ENCODE measurements at regions not wholly inside any gene's neighbourhood (a gene's known extent, or its start where the extent isn't known, plus 50 kb on each side); places are given as distances from the start of the nearest gene placed in this dataset.
"Not testable (repeated sequence)": the region's sequence is repeated elsewhere in the genome, so short reads cannot be mapped to it uniquely, and the experiment has no call there.

DNA sequence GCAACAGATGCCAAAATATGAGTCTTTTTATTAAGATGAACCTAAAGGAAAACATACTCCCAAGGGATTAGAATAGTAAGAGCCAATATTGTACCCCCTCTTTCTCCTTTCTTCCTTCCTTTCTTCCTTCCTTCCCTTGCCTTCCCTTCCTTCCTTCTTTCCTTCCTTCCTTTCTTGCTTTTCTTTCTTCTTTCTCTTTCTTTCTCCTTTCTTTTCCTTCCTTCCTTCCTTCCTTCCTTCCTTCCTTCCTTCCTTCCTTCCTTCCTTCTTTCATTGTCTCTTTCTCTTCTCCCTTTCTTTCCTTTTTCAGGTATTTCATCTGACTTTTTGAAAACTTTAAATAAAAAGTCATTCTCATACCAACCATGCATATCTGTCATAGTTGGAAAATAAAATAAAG, 892.5 kb downstream of the LRFN5 start:
- H3K4me2 ChIP-seq (ENCODE audit: low read length, poor library complexity, severe bottlenecking), result no peak overlapping the region
- H3K9ac ChIP-seq (ENCODE audit: low read length), result no peak overlapping the region
- H3K4ac ChIP-seq (ENCODE audit: low read depth in 1 of 2, low read length in 2 of 2), result no peak overlapping the region
- no peak overlapping the region for H3K27ac ChIP-seq (ENCODE audit: low read length, poor library complexity, severe bottlenecking)
- no peak overlapping the region for H4K8ac ChIP-seq (ENCODE audit: low read length)
- H3K23ac ChIP-seq (ENCODE audit: low read length in 2 of 2), result no peak overlapping the region
- no peak overlapping the region for H3K14ac ChIP-seq (ENCODE audit: low read length in 2 of 2)
- H2BK120ac ChIP-seq (ENCODE audit: low read depth, low read length), result no peak overlapping the region
- no peak overlapping the region for H3K18ac ChIP-seq (ENCODE audit: low read depth in 1 of 2, low read length in 2 of 2)
- no peak overlapping the region for H2AFZ ChIP-seq (ENCODE audit: low read depth, low read length)
- H2BK5ac ChIP-seq (ENCODE audit: low read depth, low read length, poor library complexity, severe bottlenecking), result no peak overlapping the region
- no peak for DNase-seq
- H3K27me3 ChIP-seq (ENCODE audit: control insufficient read depth in 1 of 2, insufficient read depth in 1 of 2, low read length in 2 of 2), result no peaks in the 10 kb centered on the region
- no peak overlapping the region for H2BK15ac ChIP-seq (ENCODE audit: low read depth, poor library complexity, severe bottlenecking)
- H3K9me3 ChIP-seq (ENCODE audit: control insufficient read depth, low read length), result no peaks in the 10 kb centered on the region
- H4K91ac ChIP-seq (ENCODE audit: low read length), result no peak overlapping the region
- no peaks in the 10 kb centered on the region for H3K79me1 ChIP-seq (replicated peaks; ENCODE audit: low read length, poor library complexity, severe bottlenecking)
- no peaks in the 10 kb centered on the region for H3K36me3 ChIP-seq (ENCODE audit: control insufficient read depth in 1 of 2, insufficient read depth in 2 of 2, low read depth in 1 of 2, low read length in 2 of 2)
- no peak overlapping the region for H2AK5ac ChIP-seq (ENCODE audit: low read length, severe bottlenecking)
- no peaks in the 10 kb centered on the region for H3K4me1 ChIP-seq (ENCODE audit: control insufficient read depth, insufficient read depth, low read depth, low read length)
- no peak overlapping the region for H3K4me3 ChIP-seq (ENCODE audit: insufficient read depth in 1 of 2, low read depth in 1 of 2, low read length in 2 of 2)
- H2BK12ac ChIP-seq (ENCODE audit: low read length in 2 of 2), result no peak overlapping the region

DNA sequence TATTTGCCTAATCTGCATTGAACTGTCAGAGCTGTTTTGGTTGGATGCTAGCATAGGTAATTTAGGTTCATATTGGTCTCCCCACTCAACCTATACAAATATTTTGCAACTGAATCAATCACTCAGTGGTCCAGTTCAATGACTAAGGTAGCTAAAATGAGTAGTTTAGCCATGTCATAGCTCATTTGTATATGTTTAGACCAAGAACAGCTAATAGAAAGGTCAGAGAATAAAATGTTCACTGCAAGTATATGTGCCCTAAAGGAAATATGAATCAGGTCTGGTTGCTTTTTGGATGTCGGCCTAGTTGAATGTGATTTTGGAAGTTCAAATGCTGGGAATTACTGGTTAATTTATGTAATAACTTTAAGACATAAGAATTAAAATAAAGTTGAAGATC, 883.9 kb downstream of the LRFN5 start:
- Histone ChIP-seq H2BK120ac (ENCODE audit: low read depth, low read length) (no peak overlapping the region), H3K4ac (ENCODE audit: low read depth in 1 of 2, low read length in 2 of 2) (no peak overlapping the region), H3K4me1 (ENCODE audit: control insufficient read depth, insufficient read depth, low read depth, low read length) (no peaks in the 10 kb centered on the region), H2BK12ac (ENCODE audit: low read length in 2 of 2) (no peak overlapping the region), H2AFZ (ENCODE audit: low read depth, low read length) (no peak overlapping the region), H4K91ac (ENCODE audit: low read length) (no peak overlapping the region), H3K14ac (ENCODE audit: low read length in 2 of 2) (no peak overlapping the region), H3K4me3 (ENCODE audit: insufficient read depth in 1 of 2, low read depth in 1 of 2, low read length in 2 of 2) (no peak overlapping the region), H2AK5ac (ENCODE audit: low read length, severe bottlenecking) (no peak overlapping the region), H2BK15ac (ENCODE audit: low read depth, poor library complexity, severe bottlenecking) (no peak overlapping the region), H3K79me1 (replicated peaks; ENCODE audit: low read length, poor library complexity, severe bottlenecking) (no peaks in the 10 kb centered on the region), H3K27me3 (ENCODE audit: control insufficient read depth in 1 of 2, insufficient read depth in 1 of 2, low read length in 2 of 2) (no peaks in the 10 kb centered on the region), H2BK5ac (ENCODE audit: low read depth, low read length, poor library complexity, severe bottlenecking) (no peak overlapping the region), H3K9ac (ENCODE audit: low read length) (no peak overlapping the region), H3K23ac (ENCODE audit: low read length in 2 of 2) (no peak overlapping the region), H3K27ac (ENCODE audit: low read length, poor library complexity, severe bottlenecking) (no peak overlapping the region), H3K4me2 (ENCODE audit: low read length, poor library complexity, severe bottlenecking) (no peak overlapping the region), H3K36me3 (ENCODE audit: control insufficient read depth in 1 of 2, insufficient read depth in 2 of 2, low read depth in 1 of 2, low read length in 2 of 2) (no peaks in the 10 kb centered on the region), H3K18ac (ENCODE audit: low read depth in 1 of 2, low read length in 2 of 2) (no peak overlapping the region), H4K8ac (ENCODE audit: low read length) (no peak overlapping the region), H3K9me3 (ENCODE audit: control insufficient read depth, low read length) (no peaks in the 10 kb centered on the region)
- 38% methylated on average over 1 of the region's 1 CpG for WGBS
- peak; percentile 1 for DNase-seq

DNA sequence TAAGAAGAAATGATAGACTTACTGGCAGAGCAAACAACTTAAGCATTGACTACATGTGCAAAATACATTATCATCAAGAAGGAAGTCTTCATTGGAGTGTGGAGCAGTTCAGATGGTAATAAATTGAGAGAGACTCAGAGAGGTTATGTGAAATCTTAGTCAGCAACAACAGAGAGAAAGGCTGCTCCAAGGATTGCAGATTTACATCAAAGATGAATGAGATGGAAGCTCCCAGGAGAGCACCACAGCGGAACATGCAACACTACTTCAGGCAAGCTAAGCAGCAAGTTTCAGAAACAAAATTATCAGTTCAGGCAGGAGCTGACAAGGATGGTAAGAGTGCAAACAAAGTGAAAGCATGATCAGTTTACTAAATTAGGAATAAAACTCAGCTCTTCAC, 882.3 kb downstream of the LRFN5 start:
- no peak overlapping the region for H3K23ac ChIP-seq (ENCODE audit: low read length in 2 of 2)
- no peak overlapping the region for H3K4me3 ChIP-seq (ENCODE audit: insufficient read depth in 1 of 2, low read depth in 1 of 2, low read length in 2 of 2)
- H3K9ac ChIP-seq (ENCODE audit: low read length), result no peak overlapping the region
- no peak overlapping the region for H3K18ac ChIP-seq (ENCODE audit: low read depth in 1 of 2, low read length in 2 of 2)
- H3K27me3 ChIP-seq (ENCODE audit: control insufficient read depth in 1 of 2, insufficient read depth in 1 of 2, low read length in 2 of 2), result no peaks in the 10 kb centered on the region
- no peak overlapping the region for H2AFZ ChIP-seq (ENCODE audit: low read depth, low read length)
- H3K4me1 ChIP-seq (ENCODE audit: control insufficient read depth, insufficient read depth, low read depth, low read length), result no peaks in the 10 kb centered on the region
- WGBS, result 71% methylated on average over 1 of the region's 1 CpG
- H3K79me1 ChIP-seq (replicated peaks; ENCODE audit: low read length, poor library complexity, severe bottlenecking), result no peaks in the 10 kb centered on the region
- H3K4me2 ChIP-seq (ENCODE audit: low read length, poor library complexity, severe bottlenecking), result no peak overlapping the region
- H3K36me3 ChIP-seq (ENCODE audit: control insufficient read depth in 1 of 2, insufficient read depth in 2 of 2, low read depth in 1 of 2, low read length in 2 of 2), result no peaks in the 10 kb centered on the region
- no peak overlapping the region for H4K91ac ChIP-seq (ENCODE audit: low read length)
- H2AK5ac ChIP-seq (ENCODE audit: low read length, severe bottlenecking), result no peak overlapping the region
- no peak overlapping the region for H2BK12ac ChIP-seq (ENCODE audit: low read length in 2 of 2)
- H3K27ac ChIP-seq (ENCODE audit: low read length, poor library complexity, severe bottlenecking), result no peak overlapping the region
- H3K14ac ChIP-seq (ENCODE audit: low read length in 2 of 2), result no peak overlapping the region
- H4K8ac ChIP-seq (ENCODE audit: low read length), result no peak overlapping the region
- H3K9me3 ChIP-seq (ENCODE audit: control insufficient read depth, low read length), result no peaks in the 10 kb centered on the region
- no peak overlapping the region for H2BK15ac ChIP-seq (ENCODE audit: low read depth, poor library complexity, severe bottlenecking)
- H3K4ac ChIP-seq (ENCODE audit: low read depth in 1 of 2, low read length in 2 of 2), result no peak overlapping the region
- H2BK120ac ChIP-seq (ENCODE audit: low read depth, low read length), result no peak overlapping the region
- DNase-seq, result no peak
- no peak overlapping the region for H2BK5ac ChIP-seq (ENCODE audit: low read depth, low read length, poor library complexity, severe bottlenecking)

DNA sequence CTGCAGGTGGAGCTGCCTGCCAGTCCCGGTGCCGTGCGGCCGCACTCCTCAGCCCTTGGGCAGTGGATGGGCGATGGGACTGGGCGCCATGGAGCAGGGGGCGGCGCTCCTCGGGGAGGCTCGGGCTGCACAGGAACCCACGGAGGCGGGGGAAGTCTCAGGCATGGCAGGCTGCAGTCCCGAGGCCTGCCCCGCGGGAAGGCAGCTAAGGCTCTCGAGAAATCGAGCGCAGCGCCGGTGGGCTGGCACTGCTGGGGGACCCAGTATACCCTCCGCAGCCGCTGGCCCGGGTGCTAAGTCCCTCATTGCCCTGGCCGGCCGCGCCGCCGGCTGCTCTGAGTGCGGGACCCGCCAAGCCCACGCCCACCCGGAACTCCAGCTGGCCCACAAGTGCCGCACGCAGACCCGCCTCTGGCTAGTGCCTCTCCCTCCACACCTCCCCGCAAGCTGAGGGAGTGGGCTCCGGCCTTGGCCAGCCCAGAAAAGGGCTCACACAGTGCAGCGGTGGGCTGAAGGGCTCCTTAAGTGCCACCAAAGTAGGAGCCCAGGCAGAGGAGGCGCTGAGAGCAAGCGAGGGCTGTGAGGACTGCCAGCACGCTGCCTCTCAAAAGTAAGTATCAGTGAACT, 875.8 kb downstream of the LRFN5 start:
- 98% methylated on average over 38 of the region's 41 CpGs for WGBS
- not testable (repeated sequence) for H3K36me3 ChIP-seq (ENCODE audit: control insufficient read depth in 1 of 2, insufficient read depth in 2 of 2, low read depth in 1 of 2, low read length in 2 of 2); H4K91ac ChIP-seq (ENCODE audit: low read length); H3K27ac ChIP-seq (ENCODE audit: low read length, poor library complexity, severe bottlenecking); H2BK120ac ChIP-seq (ENCODE audit: low read depth, low read length); DNase-seq; H3K4me3 ChIP-seq (ENCODE audit: insufficient read depth in 1 of 2, low read depth in 1 of 2, low read length in 2 of 2); H3K23ac ChIP-seq (ENCODE audit: low read length in 2 of 2); H3K79me1 ChIP-seq (replicated peaks; ENCODE audit: low read length, poor library complexity, severe bottlenecking); H2BK12ac ChIP-seq (ENCODE audit: low read length in 2 of 2); H3K9me3 ChIP-seq (ENCODE audit: control insufficient read depth, low read length); H3K18ac ChIP-seq (ENCODE audit: low read depth in 1 of 2, low read length in 2 of 2); H2BK5ac ChIP-seq (ENCODE audit: low read depth, low read length, poor library complexity, severe bottlenecking); H3K4me1 ChIP-seq (ENCODE audit: control insufficient read depth, insufficient read depth, low read depth, low read length); H2AK5ac ChIP-seq (ENCODE audit: low read length, severe bottlenecking); H3K4ac ChIP-seq (ENCODE audit: low read depth in 1 of 2, low read length in 2 of 2); H3K4me2 ChIP-seq (ENCODE audit: low read length, poor library complexity, severe bottlenecking); H2BK15ac ChIP-seq (ENCODE audit: low read depth, poor library complexity, severe bottlenecking); H2AFZ ChIP-seq (ENCODE audit: low read depth, low read length); H3K9ac ChIP-seq (ENCODE audit: low read length); H3K14ac ChIP-seq (ENCODE audit: low read length in 2 of 2); H3K27me3 ChIP-seq (ENCODE audit: control insufficient read depth in 1 of 2, insufficient read depth in 1 of 2, low read length in 2 of 2); H4K8ac ChIP-seq (ENCODE audit: low read length)

Measured in mesenchymal stem cell (in vitro differentiated cells and primary cell).